Lung microvascular endothelial cell (primary cell): ENCODE measurements at regions not wholly inside any gene's neighbourhood (a gene's known extent, or its start where the extent isn't known, plus 50 kb on each side); places are given as distances from the start of the nearest gene placed in this dataset.

Experiments
- DNase-seq, 2 donors: peaks; one replicate each; pipeline versions ENCODE4 v3.0.0 to v3.0.0-alpha.2; 2010; ENCODE audit warnings: low read depth in 2 of 2

DNA sequence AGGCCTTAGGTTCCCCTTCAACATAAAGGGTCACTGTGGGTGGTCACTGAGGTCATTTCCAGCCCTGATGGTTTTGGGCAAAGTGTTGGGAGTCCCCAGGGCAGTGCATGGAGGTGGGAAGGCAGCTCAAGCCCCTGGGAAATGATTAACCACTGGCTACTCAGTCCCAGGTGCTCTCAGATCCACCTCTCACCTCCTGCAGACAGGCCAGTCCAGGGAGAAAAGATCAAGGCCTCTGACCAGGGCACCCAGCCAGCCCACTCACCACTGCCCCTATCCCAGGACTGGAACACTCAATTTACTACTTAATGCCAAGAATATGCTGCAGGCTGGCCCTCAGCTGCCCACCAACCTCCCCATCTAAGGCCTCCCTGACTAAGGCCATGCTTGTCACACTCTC, 1307.9 kb downstream of the UQCRFS1 start:
- no peak for DNase-seq

GRCh38 chr19:27901078-27901477, 1311.9 kb downstream of the UQCRFS1 start:
- no peak for DNase-seq

- DNase-seq = no peak
Measured at GRCh38 chr19:27896091-27896490, 1316.9 kb downstream of the UQCRFS1 start.

DNA sequence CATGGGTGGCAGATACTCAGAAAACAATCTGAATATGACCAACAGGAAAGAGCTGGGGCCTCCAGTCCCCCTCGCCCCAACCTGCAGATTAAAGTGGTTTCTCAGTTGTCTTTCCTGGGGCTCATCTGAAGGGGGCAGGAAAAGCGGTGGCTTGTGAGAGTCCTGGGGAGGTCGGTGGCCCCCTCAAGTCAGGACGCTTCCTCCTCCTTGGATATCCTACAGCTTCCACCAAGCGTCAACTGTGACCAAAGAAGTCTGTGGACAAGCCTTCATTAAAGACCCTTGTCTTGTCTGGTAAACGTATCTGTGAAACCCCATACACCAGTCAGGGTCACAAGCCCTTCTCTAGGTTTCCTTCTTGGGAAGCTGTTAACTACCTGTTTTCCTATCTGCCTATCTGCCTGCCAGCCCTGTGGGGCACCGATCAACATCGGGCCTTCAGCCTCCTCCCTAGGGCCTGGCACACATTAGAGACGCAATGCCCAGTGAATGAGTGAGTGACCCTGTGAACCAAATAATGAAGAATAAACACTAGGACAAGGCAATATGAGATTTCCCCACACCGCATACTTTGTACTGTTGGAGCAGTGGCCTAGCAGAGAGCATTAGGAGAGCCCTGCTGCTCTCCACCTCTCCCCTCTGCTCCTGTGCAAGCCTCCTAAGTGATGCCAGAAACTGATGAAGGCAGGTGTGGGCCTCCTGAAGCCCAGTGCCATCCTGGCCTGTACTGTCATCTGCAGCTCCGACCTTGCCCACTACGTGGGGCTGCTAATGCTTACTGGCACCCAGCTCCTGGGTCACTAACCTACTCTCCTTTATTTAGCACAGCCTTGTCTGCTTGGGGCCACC, 1317.8 kb downstream of the UQCRFS1 start:
- DNase-seq = no peak

GRCh38 chr19:27892500-27892899, 1320.5 kb downstream of the UQCRFS1 start:
- DNase-seq = no peak

DNA sequence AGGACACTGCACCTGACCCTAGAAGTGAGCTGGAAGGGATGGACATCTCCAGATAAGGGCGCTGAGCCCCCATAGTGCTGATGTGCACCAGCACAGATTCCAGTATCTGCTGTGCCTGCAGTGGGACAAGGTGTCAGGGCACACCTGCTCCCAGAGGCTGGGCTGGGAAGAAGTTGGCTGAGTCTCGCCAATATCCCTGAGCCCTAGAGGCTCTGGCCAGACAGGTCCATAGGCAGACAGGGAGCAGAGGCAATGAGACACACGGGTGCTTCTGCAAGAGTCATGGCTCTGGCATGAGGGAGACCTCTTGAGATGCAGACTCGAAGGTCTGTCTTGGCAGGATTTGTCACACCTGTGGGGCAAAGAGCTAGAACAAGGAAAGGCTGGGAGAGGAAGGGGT, 1321.5 kb downstream of the UQCRFS1 start:
- no peak for DNase-seq

DNA sequence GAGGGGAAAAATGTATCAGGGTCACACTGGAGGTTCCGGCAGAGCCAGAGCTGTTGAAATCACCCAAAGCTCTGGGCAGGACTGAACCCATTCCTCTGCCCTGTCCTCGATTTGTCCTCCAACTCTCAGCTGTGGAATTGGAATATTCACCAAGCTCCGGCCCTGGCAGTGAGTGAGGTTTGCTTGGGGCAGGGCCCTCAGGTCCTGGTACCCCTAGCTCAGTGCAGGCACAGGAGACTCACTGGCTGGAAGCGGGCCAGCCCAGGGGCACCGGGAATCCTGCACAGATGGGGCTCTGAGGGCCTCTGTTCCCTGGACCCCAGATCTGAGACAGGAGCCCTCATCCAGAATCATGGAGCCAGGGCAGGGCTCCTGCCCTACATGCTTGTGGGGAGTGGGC, 1322.3 kb downstream of the UQCRFS1 start:
- DNase-seq = no peak

DNA sequence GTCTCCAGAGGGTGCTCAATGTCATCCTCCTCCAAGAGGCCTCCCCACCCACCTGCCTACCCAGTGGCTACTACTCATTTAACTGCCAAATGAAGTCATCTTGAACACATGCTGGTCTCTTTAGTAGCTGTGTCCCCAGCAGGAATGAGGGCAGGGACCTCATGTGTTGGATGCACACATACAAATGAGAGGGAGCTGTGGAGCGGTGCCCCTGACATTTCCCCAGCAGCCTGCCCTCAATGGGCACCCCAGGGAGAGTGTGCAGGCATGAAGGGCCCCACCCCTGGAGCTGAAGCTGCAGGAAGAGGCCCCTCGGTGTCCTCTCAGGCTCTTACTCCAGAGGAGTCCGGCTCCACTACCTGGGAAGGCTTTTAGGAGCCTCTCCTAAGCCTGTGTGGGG, 1322.7 kb downstream of the UQCRFS1 start:
- no peak for DNase-seq

GRCh38 chr19:27889156-27889555, 1323.8 kb downstream of the UQCRFS1 start:
- DNase-seq = no peak

- DNase-seq = no peak
Measured at GRCh38 chr19:27887946-27888345, 1325.0 kb downstream of the UQCRFS1 start.

- no peak for DNase-seq
Measured at GRCh38 chr19:27885359-27885758, 1327.6 kb downstream of the UQCRFS1 start.

DNA sequence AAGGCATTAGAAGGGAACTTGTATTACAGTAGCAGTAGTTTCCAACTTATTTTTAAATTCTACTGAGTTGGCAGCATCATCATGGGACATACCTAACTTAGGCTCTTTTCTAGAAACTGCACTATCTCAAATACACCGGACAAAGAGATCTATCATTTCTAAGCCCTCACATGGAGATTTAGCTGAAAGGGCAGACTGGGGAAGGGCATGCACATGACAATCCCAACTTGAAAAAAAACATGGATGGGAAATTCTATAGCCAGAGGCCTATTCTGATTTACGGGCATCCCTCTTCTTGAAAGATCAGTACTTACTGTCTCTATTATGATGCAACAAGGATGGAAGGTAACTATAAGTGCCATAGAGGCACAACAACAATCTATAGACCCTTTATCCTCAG, 1328.6 kb downstream of the UQCRFS1 start:
- DNase-seq = no peak

- DNase-seq = no peak
Measured at GRCh38 chr19:27881213-27881612, 1331.7 kb downstream of the UQCRFS1 start.

DNA sequence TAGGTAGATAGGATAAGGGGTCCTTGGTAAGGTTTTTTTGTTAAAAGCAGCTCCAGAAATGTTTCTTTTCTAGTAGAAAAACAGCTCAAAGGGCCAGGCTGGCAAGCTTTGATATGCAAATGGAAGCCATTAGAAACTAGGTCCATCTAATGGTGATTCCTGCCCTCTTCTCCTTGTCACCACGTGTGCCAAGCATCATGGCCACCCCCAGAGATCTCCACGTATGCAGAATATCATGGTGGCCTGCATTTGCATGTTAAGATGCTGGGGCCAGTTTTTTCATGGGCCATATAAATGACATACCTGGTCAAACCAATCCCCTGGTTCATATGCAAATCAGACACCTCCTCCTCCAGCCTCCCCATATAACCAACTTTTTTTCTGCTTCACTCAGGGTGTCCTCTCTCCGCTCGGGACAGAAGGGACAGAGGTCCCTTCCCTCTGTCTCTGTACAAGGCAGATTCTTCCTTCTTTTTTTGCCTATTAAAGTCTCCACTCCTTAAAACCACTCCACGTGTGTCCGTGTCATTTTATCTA, 1335.9 kb downstream of the UQCRFS1 start:
- DNase-seq = no peak

GRCh38 chr19:27876489-27876888, 1336.5 kb downstream of the UQCRFS1 start:
- DNase-seq = no peak

DNA sequence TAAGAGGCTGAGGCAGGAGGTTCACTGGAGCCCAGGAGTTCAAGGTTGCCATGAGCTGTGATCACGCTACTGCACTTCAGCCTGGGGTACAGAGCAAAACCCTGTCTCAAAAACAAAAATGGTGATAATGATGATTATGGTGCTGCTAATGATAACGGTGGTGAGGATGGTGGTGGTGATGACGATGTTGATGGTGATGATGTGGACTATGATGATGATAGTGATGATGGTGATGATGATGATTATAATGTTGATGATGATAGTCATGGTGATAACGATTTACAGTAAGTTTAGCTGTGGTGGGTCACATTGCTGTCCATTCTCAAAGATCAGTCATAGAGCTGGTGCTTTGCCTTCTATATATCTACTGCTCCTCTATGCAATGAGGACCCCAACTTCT, 1340.6 kb downstream of the UQCRFS1 start:
- no peak for DNase-seq

DNA sequence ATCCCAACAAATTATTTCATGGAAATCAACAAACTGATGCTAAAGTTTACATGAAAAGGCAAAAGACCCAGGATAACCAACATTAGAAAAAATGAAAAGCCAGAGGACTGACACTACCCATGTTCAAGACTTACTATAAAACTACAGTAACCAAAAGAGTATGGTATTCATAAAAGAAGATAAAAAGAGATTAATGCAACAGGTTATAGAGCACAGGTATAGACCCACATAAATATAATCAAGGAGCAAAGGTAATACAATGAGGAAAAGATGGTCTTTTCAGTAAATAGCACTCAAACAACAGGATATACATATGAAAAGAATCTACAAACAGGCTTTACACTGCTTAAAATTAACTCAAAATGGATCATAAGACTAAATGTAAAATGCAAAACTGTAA, 1342.7 kb downstream of the UQCRFS1 start:
- no peak for DNase-seq

- no peak for DNase-seq
Measured at GRCh38 chr19:27868007-27868406, 1344.9 kb downstream of the UQCRFS1 start.

- DNase-seq = no peak
Measured at GRCh38 chr19:27865927-27866777, 1346.8 kb downstream of the UQCRFS1 start.

DNA sequence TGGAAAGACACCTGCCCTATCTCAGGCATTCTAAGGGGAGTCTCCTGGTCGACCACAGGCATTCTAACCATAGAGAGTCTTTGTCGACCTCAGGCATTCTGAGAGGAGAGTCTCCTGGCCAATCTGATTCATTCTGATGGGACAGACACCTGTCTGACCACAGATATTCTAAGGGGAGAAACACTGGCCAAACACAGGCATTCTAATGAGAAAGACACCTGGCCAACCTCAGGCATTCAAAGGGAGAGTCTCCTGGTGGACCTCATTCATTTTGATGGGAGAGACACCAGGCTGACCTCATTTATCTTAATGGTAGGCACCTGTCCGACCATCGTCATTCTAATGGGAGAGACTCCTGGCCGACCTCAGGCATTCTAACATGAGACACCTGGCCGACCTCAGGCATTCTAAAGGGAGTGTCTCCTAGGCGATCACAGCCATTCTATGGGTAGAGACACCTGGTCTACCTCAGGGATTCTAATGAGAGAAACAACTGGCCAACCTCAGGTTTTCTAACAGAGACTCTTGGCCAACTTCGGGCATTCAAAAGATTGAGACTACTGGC, 1351.5 kb downstream of the UQCRFS1 start:
- DNase-seq = no peak

- no peak for DNase-seq
Measured at GRCh38 chr19:27860309-27860934, 1352.5 kb downstream of the UQCRFS1 start.

DNA sequence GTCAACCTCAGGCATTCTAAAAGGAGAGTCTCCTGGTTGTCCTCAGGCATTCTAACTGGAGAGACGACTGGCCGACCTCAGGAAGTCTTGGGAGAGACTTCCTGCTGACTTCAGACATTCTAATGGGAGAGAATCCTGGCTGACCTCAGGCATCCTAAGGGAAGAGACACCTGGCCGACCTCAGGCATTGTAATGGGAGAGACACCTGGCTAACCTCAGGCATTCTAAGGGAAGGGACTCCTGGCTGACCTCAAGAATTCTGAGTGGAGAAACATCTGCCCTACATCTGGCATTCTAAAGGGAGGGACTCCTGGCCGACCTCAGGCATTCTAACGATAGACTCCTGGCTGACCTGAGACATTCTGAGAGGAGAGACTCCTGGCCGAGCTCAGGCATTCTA, 1353.3 kb downstream of the UQCRFS1 start:
- no peak for DNase-seq
